ENCODE measurements at regions not wholly inside any gene's neighbourhood (a gene's known extent, or its start where the extent isn't known, plus 50 kb on each side); places are given as distances from the start of the nearest gene placed in this dataset.

GRCh38 chr7:116423499-116423898, 76.0 kb upstream of the CAV2 start:
- Histone ChIP-seq H3K4me3 (no peak overlapping the region), H3K4me1 (peaks cover 0 to 14% of the 10 kb centered on the region in 2 donors), H3K27me3 (no peaks in the 10 kb centered on the region), H3K9me3 (no peaks in the 10 kb centered on the region), H3K36me3 (no peaks in the 10 kb centered on the region), H3K27ac (no peak overlapping the region)
- TF ChIP-seq POLR2A (IDR thresholded peaks at IDR 0.05): no peak
- intact Hi-C loops (cut with DNase I; ENCODE audit: low total_unique reads): no loop called here
- DNase-seq: no peak

- no peak for TF ChIP-seq CTCF (IDR thresholded peaks at IDR 0.05)
- TF ChIP-seq POLR2A (IDR thresholded peaks at IDR 0.05): no peak
- intact Hi-C loops (cut with DNase I; ENCODE audit: low total_unique reads): no loop called here
- H3K9me3 ChIP-seq: no peaks in the 10 kb centered on the region
- H3K4me1 ChIP-seq: peaks cover 0 to 14% of the 10 kb centered on the region in 2 donors
- peak overlapping the region; percentile 42 to 50 for H3K27ac ChIP-seq
- H3K36me3 ChIP-seq: no peaks in the 10 kb centered on the region
- no peak overlapping the region for H3K4me3 ChIP-seq
- DNase-seq: no peak
- H3K27me3 ChIP-seq: no peaks in the 10 kb centered on the region
Measured at GRCh38 chr7:116425647-116426209, 73.8 kb upstream of the CAV2 start.

- H3K36me3 ChIP-seq: no peaks in the 10 kb centered on the region
- intact Hi-C loops (cut with DNase I; ENCODE audit: low total_unique reads): no loop called here
- no peaks in the 10 kb centered on the region for H3K27me3 ChIP-seq
- peak in 1 of 2 donors; percentile 36 for DNase-seq
- peak overlapping the region; percentile 22 to 50 for H3K27ac ChIP-seq
- TF ChIP-seq POLR2A (IDR thresholded peaks at IDR 0.05) (no peak), CTCF (IDR thresholded peaks at IDR 0.05) (no peak)
- no peak overlapping the region for H3K4me3 ChIP-seq
- peaks cover 0 to 14% of the 10 kb centered on the region in 2 donors for H3K4me1 ChIP-seq
- no peaks in the 10 kb centered on the region for H3K9me3 ChIP-seq
Measured at GRCh38 chr7:116426428-116427156, 72.9 kb upstream of the CAV2 start.

- intact Hi-C loops (cut with DNase I; ENCODE audit: low total_unique reads): no loop called here
- Histone ChIP-seq H3K27ac (no peak overlapping the region), H3K4me3 (no peak overlapping the region), H3K4me1 (peaks cover 0 to 14% of the 10 kb centered on the region in 2 donors), H3K36me3 (no peaks in the 10 kb centered on the region), H3K9me3 (no peaks in the 10 kb centered on the region), H3K27me3 (no peaks in the 10 kb centered on the region)
- TF ChIP-seq CTCF (IDR thresholded peaks at IDR 0.05) (no peak), POLR2A (IDR thresholded peaks at IDR 0.05) (no peak)
- no peak for DNase-seq
Measured at GRCh38 chr7:116429986-116430619, 69.4 kb upstream of the CAV2 start.

GRCh38 chr7:116431787-116432526, 67.6 kb upstream of the CAV2 start:
- no peaks in the 10 kb centered on the region for H3K9me3 ChIP-seq
- intact Hi-C loops (cut with DNase I; ENCODE audit: low total_unique reads): no loop called here
- no peaks in the 10 kb centered on the region for H3K27me3 ChIP-seq
- TF ChIP-seq CTCF (IDR thresholded peaks at IDR 0.05) (no peak), POLR2A (IDR thresholded peaks at IDR 0.05) (no peak)
- H3K27ac ChIP-seq: no peak overlapping the region
- H3K36me3 ChIP-seq: no peaks in the 10 kb centered on the region
- no peak for DNase-seq
- no peak overlapping the region for H3K4me3 ChIP-seq
- peaks cover 0 to 4% of the 10 kb centered on the region in 2 donors for H3K4me1 ChIP-seq

Measured in uterus (tissue), 3 donors.